B cell (primary cell): ENCODE measurements at regions not wholly inside any gene's neighbourhood (a gene's known extent, or its start where the extent isn't known, plus 50 kb on each side); places are given as distances from the start of the nearest gene placed in this dataset.

Experiments
- ATAC-seq: fragments of 200-7000 bp; cut with Tn5 transposase; one replicate; pipeline ENCODE4 v1.10.0; 2021; ENCODE audit warnings: low read depth, mild to moderate bottlenecking, moderate number of reproducible peaks, moderate library complexity
- CTCF ChIA-PET: fragments of 350-600 bp; sonication (Branson Sonifier 250); formaldehyde crosslinking; loops from one replicate; lab custom pipeline; 2021; ENCODE audit warnings: antibody characterized with exemption, inconsistent platforms; lab: Charles Lee
- POLR2A ChIA-PET: fragments of 350-600 bp; sonication (Branson Sonifier 250); formaldehyde crosslinking; loops from one replicate; lab custom pipeline; 2021; ENCODE audit warnings: antibody characterized with exemption; lab: Charles Lee
- DNase-seq: peaks from one replicate; pipeline ENCODE4 v3.0.0; 2013
- H2AFZ ChIP-seq: 2 replicates; pipeline ENCODE4 v1.6.1; 2012; ENCODE audit warnings: mild to moderate bottlenecking, low read depth, low read length; ENCODE audit not compliant: insufficient read depth, poor library complexity, severe bottlenecking
- H3K27ac ChIP-seq, 2 donors: 1 replicate in 1 of 2; 2 replicates in 1 of 2; pipeline ENCODE4 v1.5.1; 2012 to 2013; ENCODE audit warnings: low read length in 2 of 2, mild to moderate bottlenecking in 2 of 2, moderate library complexity in 1 of 2
- H3K27me3 ChIP-seq, 4 experiments: fragments of 200-600 bp in 1 of 4; sonication (generic) in 1 of 4; replicated peaks in 1 of 4; 1 replicate in 2 of 4; 2 replicates in 2 of 4; pipeline versions ENCODE4 v1.6.1 to v1.7.0; 2013 to 2016; ENCODE audit warnings: low read length in 3 of 4, mild to moderate bottlenecking in 2 of 4, mixed read lengths in 1 of 4, moderate library complexity in 1 of 4; ENCODE audit not compliant: insufficient read depth in 4 of 4, control insufficient read depth in 3 of 4; ENCODE audit errors: control extremely low read depth in 1 of 4
- H3K36me3 ChIP-seq, 2 experiments: replicated peaks in 1 of 2; 1 replicate in 1 of 2; 2 replicates in 1 of 2; pipeline versions ENCODE4 v1.6.1 to v1.7.1; 2013; ENCODE audit warnings: low read length in 1 of 2; ENCODE audit not compliant: insufficient read depth in 2 of 2, control insufficient read depth in 1 of 2; ENCODE audit errors: control extremely low read depth in 1 of 2, extremely low read depth in 1 of 2
- H3K4me1 ChIP-seq, 2 donors: fragments of 200-600 bp in 1 of 2; sonication (generic) in 1 of 2; 1 replicate in 1 of 2; 2 replicates in 1 of 2; pipeline versions ENCODE4 v1.5.1 to v1.6.1; 2013 to 2017; ENCODE audit warnings: low read length in 2 of 2; ENCODE audit not compliant: control insufficient read depth in 2 of 2, insufficient read depth in 2 of 2
- H3K4me2 ChIP-seq: replicated peaks from 2 replicates; pipeline ENCODE3; 2012; ENCODE audit warnings: mild to moderate bottlenecking, low read depth, low read length; ENCODE audit not compliant: poor library complexity, severe bottlenecking
- H3K4me3 ChIP-seq, 5 experiments: fragments of 200-600 bp in 1 of 5; sonication (generic) in 1 of 5; 1 replicate in 3 of 5; 2 replicates in 2 of 5; pipeline versions ENCODE4 v1.5.1 to v1.7.0; 2011 to 2016; ENCODE audit warnings: low read length in 4 of 5, mild to moderate bottlenecking in 4 of 5, low read depth in 2 of 5, control low read depth in 1 of 5, moderate library complexity in 1 of 5; ENCODE audit not compliant: insufficient read depth in 1 of 5; ENCODE audit errors: control extremely low read depth in 1 of 5, extremely low read depth in 1 of 5
- H3K79me2 ChIP-seq: fragments of 200-600 bp; sonication (generic); one replicate; pipeline ENCODE4 v1.6.0; 2016; ENCODE audit warnings: low read length; ENCODE audit not compliant: control insufficient read depth, insufficient read depth
- H3K9ac ChIP-seq: fragments of 200-600 bp; sonication (generic); 2 replicates; pipeline ENCODE4 v1.6.1; 2017; ENCODE audit warnings: mild to moderate bottlenecking, low read length, moderate library complexity
- H3K9me3 ChIP-seq, 3 donors: one replicate each; pipeline versions ENCODE4 v1.6.1 to v1.7.1; 2013; ENCODE audit warnings: low read length in 2 of 3; ENCODE audit not compliant: control insufficient read depth in 2 of 3, insufficient read depth in 1 of 3; ENCODE audit errors: control extremely low read depth in 1 of 3
- H4K20me1 ChIP-seq: 2 replicates; pipeline ENCODE4 v1.6.0; 2012; ENCODE audit warnings: mild to moderate bottlenecking, low read length; ENCODE audit not compliant: insufficient read depth, control insufficient read depth, poor library complexity, severe bottlenecking
- H3K27ac Mint-ChIP-seq: one replicate; pipeline ENCODE4 v1.8.0; 2021; ENCODE audit warnings: mixed read lengths
- H3K27me3 Mint-ChIP-seq: one replicate; pipeline ENCODE4 v1.8.0; 2021; ENCODE audit warnings: mixed read lengths
- H3K4me1 Mint-ChIP-seq: one replicate; pipeline ENCODE4 v1.8.0; 2021; ENCODE audit warnings: mixed read lengths
- H3K4me3 Mint-ChIP-seq: one replicate; pipeline ENCODE4 v1.8.0; 2021; ENCODE audit warnings: mixed read lengths
- H3K9me3 Mint-ChIP-seq: one replicate; pipeline ENCODE4 v1.8.0; 2022; ENCODE audit warnings: mixed read lengths; ENCODE audit not compliant: insufficient read depth
- EZH2 ChIP-seq: IDR thresholded peaks from 2 replicates; pipeline ENCODE4 v1.6.1; 2012; ENCODE audit warnings: borderline replicate concordance, low read depth, mild to moderate bottlenecking, moderate library complexity, low read length; ENCODE audit not compliant: insufficient read depth, poor library complexity, severe bottlenecking
- intact Hi-C: fragments of 100-400 bp; cut with micrococcal nuclease; formaldehyde crosslinking; loops from one replicate; pipeline ENCODE4 v1.10.0; 2022
- TF ChIP-seq, protein P1 (sequence below): fragments of 200-600 bp; IDR thresholded peaks from one replicate; pipeline ENCODE4 v1.8.0; 2022; ENCODE audit warnings: antibody characterized with exemption, mild to moderate bottlenecking

DNA sequence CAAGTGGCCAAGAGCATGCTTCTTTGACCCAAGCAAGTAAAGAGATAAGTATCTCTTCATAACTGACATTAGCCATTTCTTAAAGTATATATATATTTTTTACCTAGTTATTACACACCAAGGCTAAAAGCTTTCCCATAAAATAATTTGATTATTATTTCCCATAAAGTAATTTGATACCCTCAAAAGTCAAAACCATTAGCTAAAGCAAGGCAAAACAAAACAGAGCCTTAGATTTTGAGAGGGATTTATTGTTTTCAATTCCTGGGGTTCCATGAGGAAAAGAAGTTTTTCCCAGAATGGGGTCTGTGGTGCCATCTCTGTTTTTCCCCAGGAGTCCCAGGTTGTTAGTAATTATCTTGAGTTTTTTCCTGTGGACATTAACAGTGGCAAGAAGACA, 125.5 kb upstream of the NUDT4 start:
- Mint-ChIP-seq H3K27ac (no peak overlapping the region), H3K4me3 (no peak overlapping the region), H3K27me3 (no peaks in the 10 kb centered on the region), H3K9me3 (peaks cover 8% of the 10 kb centered on the region), H3K4me1 (peaks cover 19% of the 10 kb centered on the region)
- DNase-seq (no peak), ATAC-seq (no peak)
- H3K27ac ChIP-seq, result no peak overlapping the region
- no peak overlapping the region for H2AFZ ChIP-seq
- H3K79me2 ChIP-seq, result no peaks in the 10 kb centered on the region
- H3K27me3 ChIP-seq, result no peaks in the 10 kb centered on the region
- TF ChIP-seq, protein P1, sequence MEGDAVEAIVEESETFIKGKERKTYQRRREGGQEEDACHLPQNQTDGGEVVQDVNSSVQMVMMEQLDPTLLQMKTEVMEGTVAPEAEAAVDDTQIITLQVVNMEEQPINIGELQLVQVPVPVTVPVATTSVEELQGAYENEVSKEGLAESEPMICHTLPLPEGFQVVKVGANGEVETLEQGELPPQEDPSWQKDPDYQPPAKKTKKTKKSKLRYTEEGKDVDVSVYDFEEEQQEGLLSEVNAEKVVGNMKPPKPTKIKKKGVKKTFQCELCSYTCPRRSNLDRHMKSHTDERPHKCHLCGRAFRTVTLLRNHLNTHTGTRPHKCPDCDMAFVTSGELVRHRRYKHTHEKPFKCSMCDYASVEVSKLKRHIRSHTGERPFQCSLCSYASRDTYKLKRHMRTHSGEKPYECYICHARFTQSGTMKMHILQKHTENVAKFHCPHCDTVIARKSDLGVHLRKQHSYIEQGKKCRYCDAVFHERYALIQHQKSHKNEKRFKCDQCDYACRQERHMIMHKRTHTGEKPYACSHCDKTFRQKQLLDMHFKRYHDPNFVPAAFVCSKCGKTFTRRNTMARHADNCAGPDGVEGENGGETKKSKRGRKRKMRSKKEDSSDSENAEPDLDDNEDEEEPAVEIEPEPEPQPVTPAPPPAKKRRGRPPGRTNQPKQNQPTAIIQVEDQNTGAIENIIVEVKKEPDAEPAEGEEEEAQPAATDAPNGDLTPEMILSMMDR, result no peak
- TF ChIP-seq EZH2, result no peak
- intact Hi-C loops, result no loop called here
- peaks cover 10 to 11% of the 10 kb centered on the region in 2 donors for H3K4me1 ChIP-seq
- no peaks in the 10 kb centered on the region for H3K36me3 ChIP-seq
- ChIA-PET CTCF (no interaction called here), POLR2A (no interaction called here)
- H3K9ac ChIP-seq, result no peak overlapping the region
- H3K9me3 ChIP-seq, result peaks cover 0 to 20% (median 9%) of the 10 kb centered on the region in 3 donors
- no peak overlapping the region for H3K4me3 ChIP-seq
- H4K20me1 ChIP-seq, result no peaks in the 10 kb centered on the region
- no peak overlapping the region for H3K4me2 ChIP-seq

DNA sequence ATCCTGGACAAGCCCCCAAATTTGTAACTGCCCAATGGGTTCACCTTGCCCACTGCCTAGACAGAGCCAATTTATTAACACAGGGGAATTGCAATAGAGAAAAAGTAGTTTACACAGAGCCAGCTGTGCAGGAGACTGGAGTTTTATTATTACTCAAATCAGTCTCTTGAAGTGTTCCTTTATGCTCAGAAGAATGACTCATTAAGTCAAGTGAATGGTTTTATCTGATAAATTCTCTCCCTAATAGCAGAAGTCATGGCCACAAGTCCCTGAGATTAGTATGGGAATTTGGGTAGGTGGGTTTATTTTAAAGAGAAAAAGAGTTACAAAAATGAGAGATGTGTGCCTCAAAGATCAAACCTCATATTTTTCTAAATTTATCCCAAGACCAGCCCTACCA, 122.8 kb upstream of the NUDT4 start:
- peaks cover under 1% of the 10 kb centered on the region for H3K4me1 Mint-ChIP-seq
- H3K4me1 ChIP-seq, result no peaks in the 10 kb centered on the region
- H3K36me3 ChIP-seq, result no peaks in the 10 kb centered on the region
- H3K27ac Mint-ChIP-seq, result no peak overlapping the region
- H3K9ac ChIP-seq, result no peak overlapping the region
- H3K9me3 ChIP-seq, result peaks cover 0 to 20% (median 12%) of the 10 kb centered on the region in 3 donors
- ChIA-PET CTCF (interaction anchor here (1.2 kb wide), 1 partner anchor 26 kb away, joined by 3 read pairs; no protein-coding TSS in a partner anchor), POLR2A (no interaction called here)
- no peaks in the 10 kb centered on the region for H3K27me3 Mint-ChIP-seq
- no peaks in the 10 kb centered on the region for H4K20me1 ChIP-seq
- no peaks in the 10 kb centered on the region for H3K79me2 ChIP-seq
- H3K4me3 ChIP-seq, result no peak overlapping the region
- no peak for DNase-seq
- H3K27ac ChIP-seq, result no peak overlapping the region
- no peaks in the 10 kb centered on the region for H3K27me3 ChIP-seq
- intact Hi-C loops, result no loop called here
- H2AFZ ChIP-seq, result no peak overlapping the region
- TF ChIP-seq, protein P1, result no peak
- TF ChIP-seq EZH2, result no peak
- no peak overlapping the region for H3K4me3 Mint-ChIP-seq
- H3K9me3 Mint-ChIP-seq, result peaks cover 8% of the 10 kb centered on the region
- H3K4me2 ChIP-seq, result no peak overlapping the region
- ATAC-seq, result no peak
